GM12878 (cell line): ENCODE measurements at regions not wholly inside any gene's neighbourhood (a gene's known extent, or its start where the extent isn't known, plus 50 kb on each side); places are given as distances from the start of the nearest gene placed in this dataset.

Experiments used
- BHLHE40 ChIP-seq, 2 experiments: fragments of 450-650 bp in 1 of 2; IDR thresholded peaks; 2 replicates each; pipeline ENCODE4 v1.6.1; 2011 to 2017; ENCODE audit warnings: low read depth in 2 of 2, borderline replicate concordance in 1 of 2, improper control_type of control experiment in 1 of 2, low read length in 1 of 2, mild to moderate bottlenecking in 1 of 2
- CBFB ChIP-seq: IDR thresholded peaks from 2 replicates; pipeline ENCODE4 v1.6.1; 2016; ENCODE audit warnings: antibody characterized with exemption, low read depth
- CEBPB ChIP-seq, 2 experiments: fragments of 150-350 bp in 1 of 2; IDR thresholded peaks; 2 replicates each; pipeline ENCODE4 v1.6.1; 2012 to 2014; ENCODE audit warnings: low read depth in 2 of 2, low read length in 2 of 2, borderline replicate concordance in 1 of 2, inconsistent platforms in 1 of 2
- MEF2A ChIP-seq: IDR thresholded peaks from 2 replicates; pipeline ENCODE4 v1.6.1; 2011; ENCODE audit warnings: low read depth, mild to moderate bottlenecking, low read length, moderate library complexity; ENCODE audit not compliant: insufficient read depth
- SIN3A ChIP-seq: IDR thresholded peaks from 2 replicates; pipeline ENCODE4 v1.6.1; 2012; ENCODE audit warnings: low read depth, low read length, improper control_type of control experiment
- SMAD1 ChIP-seq: fragments of 450-650 bp; IDR thresholded peaks from 2 replicates; pipeline ENCODE4 v1.6.1; 2018; ENCODE audit warnings: mild to moderate bottlenecking, low read depth; ENCODE audit not compliant: partially characterized antibody
- SMC3 ChIP-seq: IDR thresholded peaks from 2 replicates; pipeline ENCODE4 v1.6.1; 2011; ENCODE audit warnings: low read length, improper control_type of control experiment, borderline replicate concordance
- ZNF622 ChIP-seq: fragments of 450-650 bp; IDR thresholded peaks from 2 replicates; pipeline ENCODE4 v1.6.1; 2017; ENCODE audit warnings: mild to moderate bottlenecking, inconsistent platforms
- TF ChIP-seq, protein P1 (sequence below): IDR thresholded peaks from 2 replicates; pipeline ENCODE4 v1.6.1; 2012; ENCODE audit warnings: mild to moderate bottlenecking, low read depth, low read length
- TF ChIP-seq, protein P2 (sequence below): IDR thresholded peaks from 2 replicates; pipeline ENCODE4 v1.6.1; 2012; ENCODE audit warnings: low read length, inconsistent platforms
- TF ChIP-seq, protein P3 (sequence below), 3 experiments: IDR thresholded peaks in 2 of 3; conservative IDR thresholded peaks in 1 of 3; 2 replicates each; pipeline ENCODE4 v1.5.1; 2011; ENCODE audit warnings: low read depth in 3 of 3, low read length in 3 of 3, mild to moderate bottlenecking in 3 of 3, control low read depth in 2 of 3, moderate library complexity in 2 of 3, inconsistent platforms in 1 of 3, mixed read lengths in 1 of 3; ENCODE audit not compliant: control insufficient read depth in 2 of 3, insufficient read depth in 1 of 3; ENCODE audit errors: extremely low read depth in 1 of 3
- TF ChIP-seq, protein P4 (sequence below): fragments of 450-650 bp; IDR thresholded peaks from 2 replicates; pipeline ENCODE4 v1.6.1; 2018; ENCODE audit warnings: borderline replicate concordance, mild to moderate bottlenecking; ENCODE audit not compliant: partially characterized antibody
- TF ChIP-seq, protein P5 (sequence below): fragments of 450-650 bp; formaldehyde crosslinking; IDR thresholded peaks from 2 replicates; pipeline ENCODE4 v1.4.0; 2020; ENCODE audit warnings: mild to moderate bottlenecking, moderate library complexity
- TF ChIP-seq, protein P6 (sequence below): fragments of 450-650 bp; IDR thresholded peaks from 2 replicates; pipeline ENCODE4 v1.6.1; 2016; ENCODE audit warnings: mild to moderate bottlenecking

DNA sequence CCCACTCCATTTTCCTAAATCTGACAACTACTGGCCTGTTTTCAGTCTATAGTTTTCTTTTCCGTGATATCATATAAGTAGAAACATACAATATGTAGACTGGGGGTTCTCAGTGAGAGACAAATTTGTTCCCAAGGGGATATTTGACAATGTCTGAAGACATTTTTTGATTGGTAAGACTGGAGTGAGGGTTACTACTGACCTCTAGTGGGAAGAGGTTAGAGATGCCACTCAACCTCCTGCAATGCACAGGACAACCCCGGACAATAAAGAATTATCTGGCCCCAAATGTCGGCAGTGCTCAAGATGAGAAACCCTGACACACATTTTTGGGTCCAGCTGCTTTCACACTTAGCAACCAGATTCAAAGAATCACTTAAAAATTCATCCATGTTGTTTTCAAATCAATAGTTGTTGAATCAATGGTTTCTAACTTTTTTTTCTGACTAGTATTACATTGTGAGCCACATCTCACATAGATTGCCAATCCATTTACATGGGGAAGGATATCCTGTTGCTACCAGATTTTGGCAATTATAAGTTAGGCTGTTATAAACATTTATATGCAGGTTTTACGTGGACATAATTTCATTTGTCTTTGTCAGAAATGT is 307.1 kb downstream of the RPL10L start (continued):
- TF ChIP-seq, protein P1, sequence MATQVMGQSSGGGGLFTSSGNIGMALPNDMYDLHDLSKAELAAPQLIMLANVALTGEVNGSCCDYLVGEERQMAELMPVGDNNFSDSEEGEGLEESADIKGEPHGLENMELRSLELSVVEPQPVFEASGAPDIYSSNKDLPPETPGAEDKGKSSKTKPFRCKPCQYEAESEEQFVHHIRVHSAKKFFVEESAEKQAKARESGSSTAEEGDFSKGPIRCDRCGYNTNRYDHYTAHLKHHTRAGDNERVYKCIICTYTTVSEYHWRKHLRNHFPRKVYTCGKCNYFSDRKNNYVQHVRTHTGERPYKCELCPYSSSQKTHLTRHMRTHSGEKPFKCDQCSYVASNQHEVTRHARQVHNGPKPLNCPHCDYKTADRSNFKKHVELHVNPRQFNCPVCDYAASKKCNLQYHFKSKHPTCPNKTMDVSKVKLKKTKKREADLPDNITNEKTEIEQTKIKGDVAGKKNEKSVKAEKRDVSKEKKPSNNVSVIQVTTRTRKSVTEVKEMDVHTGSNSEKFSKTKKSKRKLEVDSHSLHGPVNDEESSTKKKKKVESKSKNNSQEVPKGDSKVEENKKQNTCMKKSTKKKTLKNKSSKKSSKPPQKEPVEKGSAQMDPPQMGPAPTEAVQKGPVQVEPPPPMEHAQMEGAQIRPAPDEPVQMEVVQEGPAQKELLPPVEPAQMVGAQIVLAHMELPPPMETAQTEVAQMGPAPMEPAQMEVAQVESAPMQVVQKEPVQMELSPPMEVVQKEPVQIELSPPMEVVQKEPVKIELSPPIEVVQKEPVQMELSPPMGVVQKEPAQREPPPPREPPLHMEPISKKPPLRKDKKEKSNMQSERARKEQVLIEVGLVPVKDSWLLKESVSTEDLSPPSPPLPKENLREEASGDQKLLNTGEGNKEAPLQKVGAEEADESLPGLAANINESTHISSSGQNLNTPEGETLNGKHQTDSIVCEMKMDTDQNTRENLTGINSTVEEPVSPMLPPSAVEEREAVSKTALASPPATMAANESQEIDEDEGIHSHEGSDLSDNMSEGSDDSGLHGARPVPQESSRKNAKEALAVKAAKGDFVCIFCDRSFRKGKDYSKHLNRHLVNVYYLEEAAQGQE: no peak
- TF ChIP-seq, protein P2, sequence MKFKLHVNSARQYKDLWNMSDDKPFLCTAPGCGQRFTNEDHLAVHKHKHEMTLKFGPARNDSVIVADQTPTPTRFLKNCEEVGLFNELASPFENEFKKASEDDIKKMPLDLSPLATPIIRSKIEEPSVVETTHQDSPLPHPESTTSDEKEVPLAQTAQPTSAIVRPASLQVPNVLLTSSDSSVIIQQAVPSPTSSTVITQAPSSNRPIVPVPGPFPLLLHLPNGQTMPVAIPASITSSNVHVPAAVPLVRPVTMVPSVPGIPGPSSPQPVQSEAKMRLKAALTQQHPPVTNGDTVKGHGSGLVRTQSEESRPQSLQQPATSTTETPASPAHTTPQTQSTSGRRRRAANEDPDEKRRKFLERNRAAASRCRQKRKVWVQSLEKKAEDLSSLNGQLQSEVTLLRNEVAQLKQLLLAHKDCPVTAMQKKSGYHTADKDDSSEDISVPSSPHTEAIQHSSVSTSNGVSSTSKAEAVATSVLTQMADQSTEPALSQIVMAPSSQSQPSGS: no peak
- TF ChIP-seq, protein P3, sequence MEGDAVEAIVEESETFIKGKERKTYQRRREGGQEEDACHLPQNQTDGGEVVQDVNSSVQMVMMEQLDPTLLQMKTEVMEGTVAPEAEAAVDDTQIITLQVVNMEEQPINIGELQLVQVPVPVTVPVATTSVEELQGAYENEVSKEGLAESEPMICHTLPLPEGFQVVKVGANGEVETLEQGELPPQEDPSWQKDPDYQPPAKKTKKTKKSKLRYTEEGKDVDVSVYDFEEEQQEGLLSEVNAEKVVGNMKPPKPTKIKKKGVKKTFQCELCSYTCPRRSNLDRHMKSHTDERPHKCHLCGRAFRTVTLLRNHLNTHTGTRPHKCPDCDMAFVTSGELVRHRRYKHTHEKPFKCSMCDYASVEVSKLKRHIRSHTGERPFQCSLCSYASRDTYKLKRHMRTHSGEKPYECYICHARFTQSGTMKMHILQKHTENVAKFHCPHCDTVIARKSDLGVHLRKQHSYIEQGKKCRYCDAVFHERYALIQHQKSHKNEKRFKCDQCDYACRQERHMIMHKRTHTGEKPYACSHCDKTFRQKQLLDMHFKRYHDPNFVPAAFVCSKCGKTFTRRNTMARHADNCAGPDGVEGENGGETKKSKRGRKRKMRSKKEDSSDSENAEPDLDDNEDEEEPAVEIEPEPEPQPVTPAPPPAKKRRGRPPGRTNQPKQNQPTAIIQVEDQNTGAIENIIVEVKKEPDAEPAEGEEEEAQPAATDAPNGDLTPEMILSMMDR (IDR thresholded peaks at IDR 0.05 in 2 of 3, conservative IDR thresholded peaks at IDR 0.05 in 1 of 3; ENCODE audit: control insufficient read depth in 2 of 3, extremely low read depth in 1 of 3, insufficient read depth in 1 of 3, low read depth in 3 of 3, low read length in 3 of 3): peak; percentile 48 to 62 (median 61)
- TF ChIP-seq, protein P4, sequence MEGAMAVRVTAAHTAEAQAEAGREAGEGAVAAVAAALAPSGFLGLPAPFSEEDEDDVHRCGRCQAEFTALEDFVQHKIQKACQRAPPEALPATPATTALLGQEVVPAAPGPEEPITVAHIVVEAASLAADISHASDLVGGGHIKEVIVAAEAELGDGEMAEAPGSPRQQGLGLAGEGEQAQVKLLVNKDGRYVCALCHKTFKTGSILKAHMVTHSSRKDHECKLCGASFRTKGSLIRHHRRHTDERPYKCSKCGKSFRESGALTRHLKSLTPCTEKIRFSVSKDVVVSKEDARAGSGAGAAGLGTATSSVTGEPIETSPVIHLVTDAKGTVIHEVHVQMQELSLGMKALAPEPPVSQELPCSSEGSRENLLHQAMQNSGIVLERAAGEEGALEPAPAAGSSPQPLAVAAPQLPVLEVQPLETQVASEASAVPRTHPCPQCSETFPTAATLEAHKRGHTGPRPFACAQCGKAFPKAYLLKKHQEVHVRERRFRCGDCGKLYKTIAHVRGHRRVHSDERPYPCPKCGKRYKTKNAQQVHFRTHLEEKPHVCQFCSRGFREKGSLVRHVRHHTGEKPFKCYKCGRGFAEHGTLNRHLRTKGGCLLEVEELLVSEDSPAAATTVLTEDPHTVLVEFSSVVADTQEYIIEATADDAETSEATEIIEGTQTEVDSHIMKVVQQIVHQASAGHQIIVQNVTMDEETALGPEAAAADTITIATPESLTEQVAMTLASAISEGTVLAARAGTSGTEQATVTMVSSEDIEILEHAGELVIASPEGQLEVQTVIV: no peak
- TF ChIP-seq SMC3: peak; percentile 66; the same call in 1 of the 2 replicates
- no peak for TF ChIP-seq SIN3A
- TF ChIP-seq SMAD1: no peak
- TF ChIP-seq BHLHE40 (IDR thresholded peaks at IDR 0.05; ENCODE audit: borderline replicate concordance in 1 of 2, low read depth in 2 of 2, low read length in 1 of 2): no peak
- TF ChIP-seq CBFB: no peak
- TF ChIP-seq, protein P5, sequence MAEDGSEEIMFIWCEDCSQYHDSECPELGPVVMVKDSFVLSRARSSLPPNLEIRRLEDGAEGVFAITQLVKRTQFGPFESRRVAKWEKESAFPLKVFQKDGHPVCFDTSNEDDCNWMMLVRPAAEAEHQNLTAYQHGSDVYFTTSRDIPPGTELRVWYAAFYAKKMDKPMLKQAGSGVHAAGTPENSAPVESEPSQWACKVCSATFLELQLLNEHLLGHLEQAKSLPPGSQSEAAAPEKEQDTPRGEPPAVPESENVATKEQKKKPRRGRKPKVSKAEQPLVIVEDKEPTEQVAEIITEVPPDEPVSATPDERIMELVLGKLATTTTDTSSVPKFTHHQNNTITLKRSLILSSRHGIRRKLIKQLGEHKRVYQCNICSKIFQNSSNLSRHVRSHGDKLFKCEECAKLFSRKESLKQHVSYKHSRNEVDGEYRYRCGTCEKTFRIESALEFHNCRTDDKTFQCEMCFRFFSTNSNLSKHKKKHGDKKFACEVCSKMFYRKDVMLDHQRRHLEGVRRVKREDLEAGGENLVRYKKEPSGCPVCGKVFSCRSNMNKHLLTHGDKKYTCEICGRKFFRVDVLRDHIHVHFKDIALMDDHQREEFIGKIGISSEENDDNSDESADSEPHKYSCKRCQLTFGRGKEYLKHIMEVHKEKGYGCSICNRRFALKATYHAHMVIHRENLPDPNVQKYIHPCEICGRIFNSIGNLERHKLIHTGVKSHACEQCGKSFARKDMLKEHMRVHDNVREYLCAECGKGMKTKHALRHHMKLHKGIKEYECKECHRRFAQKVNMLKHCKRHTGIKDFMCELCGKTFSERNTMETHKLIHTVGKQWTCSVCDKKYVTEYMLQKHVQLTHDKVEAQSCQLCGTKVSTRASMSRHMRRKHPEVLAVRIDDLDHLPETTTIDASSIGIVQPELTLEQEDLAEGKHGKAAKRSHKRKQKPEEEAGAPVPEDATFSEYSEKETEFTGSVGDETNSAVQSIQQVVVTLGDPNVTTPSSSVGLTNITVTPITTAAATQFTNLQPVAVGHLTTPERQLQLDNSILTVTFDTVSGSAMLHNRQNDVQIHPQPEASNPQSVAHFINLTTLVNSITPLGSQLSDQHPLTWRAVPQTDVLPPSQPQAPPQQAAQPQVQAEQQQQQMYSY (CRISPR knock-in tag): no peak
- no peak for TF ChIP-seq MEF2A
- no peak for TF ChIP-seq ZNF622
- TF ChIP-seq, protein P6, sequence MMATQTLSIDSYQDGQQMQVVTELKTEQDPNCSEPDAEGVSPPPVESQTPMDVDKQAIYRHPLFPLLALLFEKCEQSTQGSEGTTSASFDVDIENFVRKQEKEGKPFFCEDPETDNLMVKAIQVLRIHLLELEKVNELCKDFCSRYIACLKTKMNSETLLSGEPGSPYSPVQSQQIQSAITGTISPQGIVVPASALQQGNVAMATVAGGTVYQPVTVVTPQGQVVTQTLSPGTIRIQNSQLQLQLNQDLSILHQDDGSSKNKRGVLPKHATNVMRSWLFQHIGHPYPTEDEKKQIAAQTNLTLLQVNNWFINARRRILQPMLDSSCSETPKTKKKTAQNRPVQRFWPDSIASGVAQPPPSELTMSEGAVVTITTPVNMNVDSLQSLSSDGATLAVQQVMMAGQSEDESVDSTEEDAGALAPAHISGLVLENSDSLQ: peak; percentile 49; the same call in 1 of the 2 replicates
- no peak for TF ChIP-seq CEBPB (IDR thresholded peaks at IDR 0.05; ENCODE audit: borderline replicate concordance in 1 of 2, low read depth in 2 of 2, low read length in 2 of 2)
